NCI-H2171 treated with DMSO at 0.1 percent for 48 hours (cell line): ENCODE measurements at regions not wholly inside any gene's neighbourhood (a gene's known extent, or its start where the extent isn't known, plus 50 kb on each side); places are given as distances from the start of the nearest gene placed in this dataset.

Experiments used
- DNase-seq: peaks from one replicate; lab custom pipeline; 2025; lab: John Stamatoyannopoulos, UW

- no peak for DNase-seq
Observed at GRCh38 chr14:26996246-26996645, 398.4 kb upstream of the NOVA1 start.

GRCh38 chr14:27002179-27002578, 404.3 kb upstream of the NOVA1 start:
- DNase-seq = no peak

GRCh38 chr14:27006570-27006969, 408.7 kb upstream of the NOVA1 start:
- no peak for DNase-seq

- DNase-seq = no peak
Observed at GRCh38 chr14:27008187-27008586, 410.4 kb upstream of the NOVA1 start.

GRCh38 chr14:27012641-27013040, 414.8 kb upstream of the NOVA1 start:
- DNase-seq = no peak

GRCh38 chr14:27013678-27014077, 415.8 kb upstream of the NOVA1 start:
- DNase-seq = no peak

- no peak for DNase-seq
Observed at GRCh38 chr14:27015065-27015464, 417.2 kb upstream of the NOVA1 start.

- DNase-seq = no peak
Observed at GRCh38 chr14:27025648-27026047, 427.8 kb upstream of the NOVA1 start.

GRCh38 chr14:27026097-27026496, 428.3 kb upstream of the NOVA1 start:
- no peak for DNase-seq

GRCh38 chr14:27040552-27040951, 442.7 kb upstream of the NOVA1 start:
- DNase-seq = no peak

GRCh38 chr14:27049701-27050100, 451.9 kb upstream of the NOVA1 start:
- no peak for DNase-seq

- no peak for DNase-seq
Observed at GRCh38 chr14:27050208-27050607, 452.4 kb upstream of the NOVA1 start.

- DNase-seq = no peak
Observed at GRCh38 chr14:27056586-27056985, 458.8 kb upstream of the NOVA1 start.

GRCh38 chr14:27061299-27061698, 463.5 kb upstream of the NOVA1 start:
- no peak for DNase-seq

- no peak for DNase-seq
Observed at GRCh38 chr14:27063959-27064358, 466.1 kb upstream of the NOVA1 start.

GRCh38 chr14:27065886-27066285, 468.1 kb upstream of the NOVA1 start:
- DNase-seq = no peak

GRCh38 chr14:27067961-27068360, 470.1 kb upstream of the NOVA1 start:
- DNase-seq = no peak

- no peak for DNase-seq
Observed at GRCh38 chr14:27072589-27072988, 474.8 kb upstream of the NOVA1 start.

GRCh38 chr14:27075503-27075902, 477.7 kb upstream of the NOVA1 start:
- no peak for DNase-seq

- no peak for DNase-seq
Observed at GRCh38 chr14:27077214-27077613, 479.4 kb upstream of the NOVA1 start.

GRCh38 chr14:27077710-27078109, 479.9 kb upstream of the NOVA1 start:
- no peak for DNase-seq

GRCh38 chr14:27078191-27078590, 480.4 kb upstream of the NOVA1 start:
- DNase-seq = no peak

- DNase-seq = no peak
Observed at GRCh38 chr14:27079716-27080115, 481.9 kb upstream of the NOVA1 start.

GRCh38 chr14:27085500-27085899, 487.7 kb upstream of the NOVA1 start:
- DNase-seq = no peak

- DNase-seq = no peak
Observed at GRCh38 chr14:27090716-27091115, 492.9 kb upstream of the NOVA1 start.
